Lung (tissue), 11 donors: ENCODE measurements at regions not wholly inside any gene's neighbourhood (a gene's known extent, or its start where the extent isn't known, plus 50 kb on each side); places are given as distances from the start of the nearest gene placed in this dataset.

Experiments
- ATAC-seq: fragments of 200-7000 bp; cut with Tn5 transposase; one replicate; pipeline ENCODE4 v1.9.1; 2020; ENCODE audit warnings: moderate number of reproducible peaks; ENCODE audit not compliant: insufficient read depth, low FRiP score
- DNase-seq, 3 donors: peaks; one replicate each; pipeline ENCODE4 v3.0.0-alpha.2; 2013 to 2017
- H3K27ac ChIP-seq, 2 donors: one replicate each; pipeline ENCODE4 v1.5.1; 2013; ENCODE audit warnings: mild to moderate bottlenecking in 2 of 2, moderate library complexity in 2 of 2, control low read depth in 1 of 2, inconsistent platforms in 1 of 2, low read depth in 1 of 2, low read length in 1 of 2
- H3K27me3 ChIP-seq, 3 donors: one replicate each; pipeline ENCODE4 v1.5.1; 2013; ENCODE audit warnings: low read length in 2 of 3; ENCODE audit not compliant: control insufficient read depth in 3 of 3, insufficient read depth in 3 of 3
- H3K36me3 ChIP-seq, 4 donors: one replicate each; pipeline ENCODE4 v1.5.1; 2013; ENCODE audit warnings: low read length in 4 of 4, mild to moderate bottlenecking in 1 of 4, moderate library complexity in 1 of 4; ENCODE audit not compliant: control insufficient read depth in 4 of 4, insufficient read depth in 4 of 4
- H3K4me1 ChIP-seq, 5 donors: one replicate each; pipeline ENCODE4 v1.5.1; 2013; ENCODE audit warnings: low read length in 5 of 5, mild to moderate bottlenecking in 2 of 5, moderate library complexity in 1 of 5; ENCODE audit not compliant: control insufficient read depth in 5 of 5, insufficient read depth in 5 of 5
- H3K4me3 ChIP-seq: one replicate; pipeline ENCODE4 v1.5.1; 2013; ENCODE audit warnings: mild to moderate bottlenecking, control low read depth, moderate library complexity
- H3K9ac ChIP-seq, 2 donors: one replicate each; pipeline ENCODE4 v1.5.1; 2013; ENCODE audit warnings: low read length in 2 of 2, control low read depth in 1 of 2; ENCODE audit not compliant: insufficient read depth in 1 of 2
- H3K9me3 ChIP-seq, 4 donors: one replicate each; pipeline ENCODE4 v1.5.1; 2013; ENCODE audit warnings: low read length in 3 of 4, mild to moderate bottlenecking in 1 of 4, moderate library complexity in 1 of 4; ENCODE audit not compliant: control insufficient read depth in 4 of 4, insufficient read depth in 3 of 4
- WGBS, 2 donors: extraction: QIAGEN DNeasy Blood & Tissue Kit; methylation state at CpG; one replicate each; pipeline ENCODE4 v1.1.7; 2013; 5-methylcytosine and 5-hydroxymethylcytosine counted together
- TF ChIP-seq, protein P1 (sequence below): IDR thresholded peaks from 2 replicates; pipeline ENCODE4 v1.5.1; 2012; ENCODE audit warnings: mild to moderate bottlenecking; ENCODE audit errors: control extremely low read depth, extremely low read depth
- donor health status: control.
- donor health status: control.
- donor health status: Bipolar disorder and iron deficiency.
- donor health status: healthy.
- donor health status: DM: yes; HTN: yes; CAD: no.

DNA sequence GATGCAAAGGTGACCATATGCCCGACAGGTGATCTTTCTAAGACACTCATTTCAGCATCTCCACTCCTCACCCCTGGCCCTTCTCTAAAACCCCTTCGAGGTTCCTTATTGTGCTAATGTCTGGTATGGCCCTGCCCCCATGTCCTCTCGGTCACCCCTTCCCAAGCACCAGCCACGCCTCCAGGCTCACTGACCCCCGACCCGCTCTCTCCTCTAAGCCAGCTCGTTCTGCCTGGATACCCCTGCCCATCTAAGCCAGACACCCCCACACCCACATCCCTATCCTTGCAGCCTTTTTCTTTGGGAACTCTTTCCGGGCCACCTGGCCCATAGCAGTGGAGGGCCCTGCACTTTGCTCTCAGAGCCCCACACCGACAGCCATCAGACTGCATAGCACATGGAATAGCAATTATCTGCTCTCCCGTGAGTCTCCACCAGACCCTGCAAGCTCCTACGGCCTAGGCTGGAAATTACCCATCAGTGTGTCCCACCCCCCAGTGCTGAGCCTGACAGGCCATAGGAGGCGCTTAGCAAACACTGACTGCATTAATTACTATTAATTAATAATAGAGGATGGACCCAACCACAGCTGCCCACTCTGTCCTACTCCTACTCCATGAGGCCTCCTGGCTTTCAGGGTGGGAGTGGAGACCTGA, 176.7 kb downstream of the TMEM132E start:
- WGBS, 2 donors, result 56 to 69% methylated on average over 12 of the region's 12 CpGs
- DNase-seq, result no peak
- no peak overlapping the region for H3K9ac ChIP-seq
- no peaks in the 10 kb centered on the region for H3K9me3 ChIP-seq
- H3K36me3 ChIP-seq, result no peaks in the 10 kb centered on the region
- H3K4me3 ChIP-seq, result no peak overlapping the region
- H3K27me3 ChIP-seq, result peaks cover 0 to 3% (median 0%) of the 10 kb centered on the region in 3 donors
- peaks cover 0 to 6% (median 0%) of the 10 kb centered on the region in 5 donors for H3K4me1 ChIP-seq
- ATAC-seq, result no peak
- TF ChIP-seq, protein P1, sequence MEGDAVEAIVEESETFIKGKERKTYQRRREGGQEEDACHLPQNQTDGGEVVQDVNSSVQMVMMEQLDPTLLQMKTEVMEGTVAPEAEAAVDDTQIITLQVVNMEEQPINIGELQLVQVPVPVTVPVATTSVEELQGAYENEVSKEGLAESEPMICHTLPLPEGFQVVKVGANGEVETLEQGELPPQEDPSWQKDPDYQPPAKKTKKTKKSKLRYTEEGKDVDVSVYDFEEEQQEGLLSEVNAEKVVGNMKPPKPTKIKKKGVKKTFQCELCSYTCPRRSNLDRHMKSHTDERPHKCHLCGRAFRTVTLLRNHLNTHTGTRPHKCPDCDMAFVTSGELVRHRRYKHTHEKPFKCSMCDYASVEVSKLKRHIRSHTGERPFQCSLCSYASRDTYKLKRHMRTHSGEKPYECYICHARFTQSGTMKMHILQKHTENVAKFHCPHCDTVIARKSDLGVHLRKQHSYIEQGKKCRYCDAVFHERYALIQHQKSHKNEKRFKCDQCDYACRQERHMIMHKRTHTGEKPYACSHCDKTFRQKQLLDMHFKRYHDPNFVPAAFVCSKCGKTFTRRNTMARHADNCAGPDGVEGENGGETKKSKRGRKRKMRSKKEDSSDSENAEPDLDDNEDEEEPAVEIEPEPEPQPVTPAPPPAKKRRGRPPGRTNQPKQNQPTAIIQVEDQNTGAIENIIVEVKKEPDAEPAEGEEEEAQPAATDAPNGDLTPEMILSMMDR, result no peak
- no peak overlapping the region for H3K27ac ChIP-seq

DNA sequence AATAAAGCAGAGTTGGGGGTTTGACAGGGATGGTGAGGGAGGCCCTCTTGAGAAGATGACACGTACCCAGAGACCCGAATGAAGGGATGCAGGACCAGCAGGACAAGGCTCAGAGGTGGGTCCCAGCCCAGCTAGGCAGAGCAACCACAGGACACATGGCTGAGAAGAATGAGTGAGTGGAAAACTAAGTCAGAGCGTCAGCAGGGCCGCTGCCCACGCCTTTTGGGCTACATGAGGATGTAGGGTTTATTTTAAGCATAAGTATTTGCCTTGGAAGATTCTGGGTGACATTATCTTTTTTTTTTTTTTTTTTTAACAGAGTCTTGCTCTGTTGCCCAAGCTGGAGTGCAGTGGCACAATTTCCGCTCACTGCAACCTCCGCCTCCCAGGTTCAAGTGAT, 176.0 kb downstream of the TMEM132E start:
- no peak overlapping the region for H3K4me3 ChIP-seq
- TF ChIP-seq, protein P1, result no peak
- no peak overlapping the region for H3K27ac ChIP-seq
- H3K9ac ChIP-seq, result no peak overlapping the region
- H3K36me3 ChIP-seq, result no peaks in the 10 kb centered on the region
- peaks cover 0 to 6% (median 0%) of the 10 kb centered on the region in 5 donors for H3K4me1 ChIP-seq
- DNase-seq, result no peak
- 84 to 94% methylated on average over 7 of the region's 7 CpGs for WGBS, 2 donors
- no peaks in the 10 kb centered on the region for H3K9me3 ChIP-seq
- ATAC-seq, result no peak
- peaks cover 0 to 3% (median 0%) of the 10 kb centered on the region in 3 donors for H3K27me3 ChIP-seq

DNA sequence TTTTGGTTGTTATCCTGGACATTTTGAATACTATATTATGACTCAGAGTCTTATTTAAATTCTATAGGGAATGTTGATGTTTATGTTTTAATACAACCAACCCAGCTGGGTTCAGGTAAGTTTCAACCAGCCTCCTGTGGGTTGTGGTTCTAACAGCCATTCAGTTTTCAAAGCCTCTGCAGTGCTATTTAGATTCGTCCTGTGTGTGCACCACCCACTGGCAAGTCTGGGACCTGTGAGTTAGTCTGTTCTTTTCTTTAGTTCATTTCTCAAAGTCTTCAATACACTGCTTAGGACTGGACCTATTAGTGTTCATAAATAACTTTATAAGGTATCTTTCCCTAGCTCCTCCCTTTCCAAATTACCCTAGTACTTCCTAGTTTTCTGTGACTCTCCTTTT, 170.6 kb downstream of the TMEM132E start:
- no peak overlapping the region for H3K9ac ChIP-seq
- no peaks in the 10 kb centered on the region for H3K9me3 ChIP-seq
- no peaks in the 10 kb centered on the region for H3K27me3 ChIP-seq
- TF ChIP-seq, protein P1, result no peak
- WGBS, 2 donors, result 36 to 39% methylated on average over 1 of the region's 1 CpG
- no peaks in the 10 kb centered on the region for H3K36me3 ChIP-seq
- no peaks in the 10 kb centered on the region for H3K4me1 ChIP-seq
- ATAC-seq (no peak), DNase-seq (no peak)
- H3K27ac ChIP-seq, result no peak overlapping the region
- H3K4me3 ChIP-seq, result no peak overlapping the region

DNA sequence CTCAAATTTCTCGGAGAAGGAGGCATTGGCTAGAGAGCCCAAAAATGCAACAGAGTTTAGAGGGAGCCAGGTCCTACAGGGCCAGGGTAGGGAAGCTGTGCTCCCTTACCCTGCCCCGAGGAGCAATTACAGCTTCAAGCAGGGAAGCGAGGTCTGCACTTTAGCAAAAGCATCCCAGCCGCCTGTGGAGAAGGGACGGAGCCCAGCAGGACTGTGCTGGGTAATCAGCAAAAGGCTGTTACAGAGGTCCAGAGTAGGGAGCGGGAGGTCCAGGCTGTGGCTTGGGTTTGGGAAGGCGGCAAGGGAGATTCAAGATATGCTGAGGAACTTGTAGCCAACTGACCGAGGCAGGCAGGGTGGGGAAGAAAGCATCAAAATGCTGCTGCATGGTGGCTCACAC, 162.6 kb downstream of the TMEM132E start:
- DNase-seq (no peak), ATAC-seq (no peak)
- no peak overlapping the region for H3K27ac ChIP-seq
- H3K9ac ChIP-seq, result no peak overlapping the region
- H3K4me3 ChIP-seq, result no peak overlapping the region
- no peaks in the 10 kb centered on the region for H3K27me3 ChIP-seq
- H3K4me1 ChIP-seq, result no peaks in the 10 kb centered on the region
- 54 to 58% methylated on average over 8 of the region's 8 CpGs for WGBS, 2 donors
- TF ChIP-seq, protein P1, result no peak
- H3K36me3 ChIP-seq, result no peaks in the 10 kb centered on the region
- H3K9me3 ChIP-seq, result peaks cover 0 to 2% (median 0%) of the 10 kb centered on the region in 4 donors
